H1 (cell line): ENCODE measurements at regions not wholly inside any gene's neighbourhood (a gene's known extent, or its start where the extent isn't known, plus 50 kb on each side); places are given as distances from the start of the nearest gene placed in this dataset.

Source experiments
- CHD7 ChIP-seq: fragments of 300-600 bp; sonication (generic); IDR thresholded peaks from 2 replicates; pipeline ENCODE4 v1.7.1; 2012; ENCODE audit warnings: low read length, moderate library complexity, mild to moderate bottlenecking, inconsistent platforms; ENCODE audit not compliant: insufficient replicate concordance
- E2F6 ChIP-seq: IDR thresholded peaks from 2 replicates; pipeline ENCODE4 v1.6.1; 2012; ENCODE audit warnings: inconsistent platforms
- NANOG ChIP-seq: IDR thresholded peaks from 2 replicates; pipeline ENCODE4 v1.6.1; 2011; ENCODE audit warnings: low read length, low read depth, mild to moderate bottlenecking, inconsistent platforms; ENCODE audit not compliant: insufficient read depth, poor library complexity, severe bottlenecking
- TBP ChIP-seq: IDR thresholded peaks from 2 replicates; pipeline ENCODE4 v1.6.1; 2011; ENCODE audit warnings: low read depth, low read length, improper control_type of control experiment

GRCh38 chr18:1090758-1091157, 186.1 kb downstream of the ADCYAP1 start (continued):
- TF ChIP-seq TBP: no peak
- no peak for TF ChIP-seq E2F6
- TF ChIP-seq NANOG: peak; percentile 28
- TF ChIP-seq CHD7: peak; percentile 85
